DND-41 (cell line): ENCODE measurements at regions not wholly inside any gene's neighbourhood (a gene's known extent, or its start where the extent isn't known, plus 50 kb on each side); places are given as distances from the start of the nearest gene placed in this dataset.

Experiments used
- ATAC-seq: fragments of 200-7000 bp; cut with Tn5 transposase; 3 replicates; pipeline ENCODE4 v1.9.1; 2021; ENCODE audit warnings: low read depth; ENCODE audit not compliant: insufficient read depth
- DNase-seq: peaks from one replicate; pipeline ENCODE4 v3.0.0-alpha.2; 2020
- H2AFZ ChIP-seq: 2 replicates; pipeline ENCODE4 v1.6.0; 2012; ENCODE audit warnings: low read depth, low read length
- H3K27ac ChIP-seq: 2 replicates; pipeline ENCODE4 v1.5.1; 2012; ENCODE audit warnings: low read length, inconsistent platforms
- H3K27me3 ChIP-seq: fragments of 200-600 bp; sonication (generic); 2 replicates; pipeline ENCODE4 v1.6.0; 2012; ENCODE audit warnings: low read length, mild to moderate bottlenecking, inconsistent platforms; ENCODE audit not compliant: insufficient read depth, poor library complexity
- H3K36me3 ChIP-seq: 2 replicates; pipeline ENCODE4 v1.5.1; 2012; ENCODE audit warnings: low read length, inconsistent platforms; ENCODE audit not compliant: insufficient read depth
- H3K4me1 ChIP-seq: 2 replicates; pipeline ENCODE4 v1.5.1; 2012; ENCODE audit warnings: mild to moderate bottlenecking, low read length; ENCODE audit not compliant: insufficient read depth
- H3K4me2 ChIP-seq: 2 replicates; pipeline ENCODE4 v1.6.0; 2012; ENCODE audit warnings: mild to moderate bottlenecking, moderate library complexity, low read length, inconsistent platforms; ENCODE audit not compliant: insufficient read depth
- H3K4me3 ChIP-seq, 2 experiments: fragments of 200-600 bp in 1 of 2; shearing (Covaris generic) in 1 of 2; 2 replicates each; pipeline ENCODE4 v1.5.1; 2012 to 2016; ENCODE audit warnings: inconsistent platforms in 2 of 2, low read length in 2 of 2, mild to moderate bottlenecking in 2 of 2, low read depth in 1 of 2, moderate library complexity in 1 of 2
- H3K79me2 ChIP-seq: 2 replicates; pipeline ENCODE4 v1.6.0; 2012; ENCODE audit warnings: low read length, inconsistent platforms; ENCODE audit not compliant: insufficient read depth
- H3K9ac ChIP-seq: 2 replicates; pipeline ENCODE4 v1.6.0; 2012; ENCODE audit warnings: low read depth, mild to moderate bottlenecking, inconsistent platforms, low read length, moderate library complexity
- H3K9me3 ChIP-seq: 2 replicates; pipeline ENCODE4 v1.5.1; 2012; ENCODE audit warnings: low read length, moderate library complexity, mild to moderate bottlenecking, inconsistent platforms; ENCODE audit not compliant: insufficient read depth, severe bottlenecking
- H4K20me1 ChIP-seq: 2 replicates; pipeline ENCODE4 v1.6.0; 2012; ENCODE audit warnings: low read length; ENCODE audit not compliant: insufficient read depth
- EZH2 ChIP-seq: IDR thresholded peaks from 3 replicates; pipeline ENCODE4 v1.6.1; 2012; ENCODE audit warnings: borderline replicate concordance, low read depth, mild to moderate bottlenecking, moderate library complexity, low read length, inconsistent platforms; ENCODE audit not compliant: severe bottlenecking
- TF ChIP-seq, protein P1 (sequence below): IDR thresholded peaks from 2 replicates; pipeline ENCODE4 v1.5.1; 2012; ENCODE audit warnings: borderline replicate concordance, low read length, moderate library complexity, mild to moderate bottlenecking; ENCODE audit not compliant: poor library complexity, severe bottlenecking; ENCODE audit errors: extremely low read depth

GRCh38 chr2:114222344-114222743 is 220.1 kb upstream of the DPP10 start:
- Histone ChIP-seq H3K79me2 (no peaks in the 10 kb centered on the region), H4K20me1 (no peaks in the 10 kb centered on the region), H3K4me3 (no peak overlapping the region), H3K36me3 (no peaks in the 10 kb centered on the region), H3K9me3 (no peaks in the 10 kb centered on the region), H3K9ac (no peak overlapping the region), H2AFZ (no peak overlapping the region), H3K27me3 (no peaks in the 10 kb centered on the region), H3K4me2 (no peak overlapping the region), H3K4me1 (no peaks in the 10 kb centered on the region), H3K27ac (no peak overlapping the region)
- TF ChIP-seq, protein P1, sequence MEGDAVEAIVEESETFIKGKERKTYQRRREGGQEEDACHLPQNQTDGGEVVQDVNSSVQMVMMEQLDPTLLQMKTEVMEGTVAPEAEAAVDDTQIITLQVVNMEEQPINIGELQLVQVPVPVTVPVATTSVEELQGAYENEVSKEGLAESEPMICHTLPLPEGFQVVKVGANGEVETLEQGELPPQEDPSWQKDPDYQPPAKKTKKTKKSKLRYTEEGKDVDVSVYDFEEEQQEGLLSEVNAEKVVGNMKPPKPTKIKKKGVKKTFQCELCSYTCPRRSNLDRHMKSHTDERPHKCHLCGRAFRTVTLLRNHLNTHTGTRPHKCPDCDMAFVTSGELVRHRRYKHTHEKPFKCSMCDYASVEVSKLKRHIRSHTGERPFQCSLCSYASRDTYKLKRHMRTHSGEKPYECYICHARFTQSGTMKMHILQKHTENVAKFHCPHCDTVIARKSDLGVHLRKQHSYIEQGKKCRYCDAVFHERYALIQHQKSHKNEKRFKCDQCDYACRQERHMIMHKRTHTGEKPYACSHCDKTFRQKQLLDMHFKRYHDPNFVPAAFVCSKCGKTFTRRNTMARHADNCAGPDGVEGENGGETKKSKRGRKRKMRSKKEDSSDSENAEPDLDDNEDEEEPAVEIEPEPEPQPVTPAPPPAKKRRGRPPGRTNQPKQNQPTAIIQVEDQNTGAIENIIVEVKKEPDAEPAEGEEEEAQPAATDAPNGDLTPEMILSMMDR = no peak
- no peak for TF ChIP-seq EZH2
- ATAC-seq (no peak), DNase-seq (no peak)

GRCh38 chr2:114231921-114232320 is 210.5 kb upstream of the DPP10 start:
- H3K4me2 ChIP-seq = no peak overlapping the region
- H4K20me1 ChIP-seq = no peaks in the 10 kb centered on the region
- H3K27me3 ChIP-seq = no peaks in the 10 kb centered on the region
- H3K9ac ChIP-seq = no peak overlapping the region
- DNase-seq (no peak), ATAC-seq (no peak)
- H2AFZ ChIP-seq = no peak overlapping the region
- no peaks in the 10 kb centered on the region for H3K79me2 ChIP-seq
- H3K9me3 ChIP-seq = peaks cover 6% of the 10 kb centered on the region
- H3K4me3 ChIP-seq = no peak overlapping the region
- H3K27ac ChIP-seq = no peak overlapping the region
- TF ChIP-seq, protein P1 = no peak
- no peak for TF ChIP-seq EZH2
- no peaks in the 10 kb centered on the region for H3K4me1 ChIP-seq
- H3K36me3 ChIP-seq = no peaks in the 10 kb centered on the region

DNA sequence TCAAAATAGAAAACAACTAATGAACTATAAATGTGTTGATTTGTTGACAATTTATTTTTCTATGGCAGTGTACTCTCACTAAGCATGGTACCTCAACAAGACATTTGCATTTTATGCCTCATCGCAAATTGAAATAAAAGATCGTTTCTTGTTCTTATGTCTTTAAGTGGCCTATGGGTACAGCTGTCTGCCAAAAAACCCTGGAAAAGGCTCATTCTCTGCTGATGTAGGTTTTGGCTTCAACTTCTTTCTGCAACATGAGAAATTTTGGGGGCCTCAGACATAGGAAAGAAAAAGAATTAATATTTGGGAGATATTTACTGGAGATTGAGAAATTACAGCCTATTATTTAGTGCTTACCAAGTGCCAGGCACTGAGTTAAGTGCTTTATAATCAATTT is 205.1 kb upstream of the DPP10 start:
- ATAC-seq (no peak), DNase-seq (no peak)
- H3K4me3 ChIP-seq = no peak overlapping the region
- H3K4me1 ChIP-seq = no peaks in the 10 kb centered on the region
- H4K20me1 ChIP-seq = no peaks in the 10 kb centered on the region
- H3K27ac ChIP-seq = no peak overlapping the region
- H3K9ac ChIP-seq = no peak overlapping the region
- H3K36me3 ChIP-seq = no peaks in the 10 kb centered on the region
- no peak overlapping the region for H3K4me2 ChIP-seq
- H3K9me3 ChIP-seq = peaks cover 6% of the 10 kb centered on the region
- no peaks in the 10 kb centered on the region for H3K27me3 ChIP-seq
- TF ChIP-seq EZH2 = no peak
- TF ChIP-seq, protein P1 = no peak
- H3K79me2 ChIP-seq = no peaks in the 10 kb centered on the region
- no peak overlapping the region for H2AFZ ChIP-seq

DNA sequence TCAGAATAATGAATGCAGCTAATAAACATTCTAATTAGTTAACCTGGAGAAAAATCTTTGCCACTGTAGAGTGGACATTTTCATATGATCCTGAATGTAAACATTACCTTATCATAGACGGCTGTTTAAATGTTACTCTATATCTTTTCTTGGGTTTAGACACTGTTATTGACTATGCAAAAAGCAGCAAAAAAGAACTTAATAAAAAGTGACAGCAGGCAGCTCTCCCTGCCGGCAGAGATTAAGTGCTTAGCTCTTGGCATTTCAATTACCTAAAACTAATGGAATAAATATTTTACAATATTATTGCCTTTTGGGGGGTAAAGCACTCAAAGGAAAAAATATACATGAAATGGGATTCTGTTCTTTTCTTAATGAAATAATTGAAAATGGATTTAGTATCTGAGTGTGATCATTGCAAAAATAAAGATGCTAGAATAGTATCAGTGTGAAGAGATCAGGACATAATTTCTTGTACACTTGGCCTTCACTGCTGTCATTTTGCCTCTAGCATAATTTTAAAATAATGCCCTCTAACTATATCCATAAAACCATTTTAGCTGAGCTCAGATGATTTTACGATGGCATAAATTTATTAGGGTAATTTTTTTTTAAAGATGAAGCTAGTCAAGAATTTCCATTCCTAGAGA is 203.4 kb upstream of the DPP10 start:
- Histone ChIP-seq H3K27ac (no peak overlapping the region), H2AFZ (no peak overlapping the region), H3K36me3 (no peaks in the 10 kb centered on the region), H3K4me2 (no peak overlapping the region), H3K4me1 (no peaks in the 10 kb centered on the region), H3K79me2 (no peaks in the 10 kb centered on the region), H3K9ac (no peak overlapping the region), H3K4me3 (no peak overlapping the region), H3K9me3 (peaks cover 6% of the 10 kb centered on the region), H4K20me1 (no peaks in the 10 kb centered on the region), H3K27me3 (no peaks in the 10 kb centered on the region)
- DNase-seq (no peak), ATAC-seq (no peak)
- no peak for TF ChIP-seq EZH2
- TF ChIP-seq, protein P1 = no peak
